ENCODE measurements at regions not wholly inside any gene's neighbourhood (a gene's known extent, or its start where the extent isn't known, plus 50 kb on each side); places are given as distances from the start of the nearest gene placed in this dataset.

- TF ChIP-seq CTCF (IDR thresholded peaks at IDR 0.05 in 8 of 11, conservative IDR thresholded peaks at IDR 0.05 in 3 of 11) = no peak
- no peak for TF ChIP-seq POLR2A (IDR thresholded peaks at IDR 0.05)
- no peak for TF ChIP-seq POLR2AphosphoS5 (IDR thresholded peaks at IDR 0.05)
These were observed 171.0 kb upstream of the MBNL1 start for GRCh38 chr3:152097770-152098169.
